Lung (tissue), 11 donors: ENCODE measurements at regions not wholly inside any gene's neighbourhood (a gene's known extent, or its start where the extent isn't known, plus 50 kb on each side); places are given as distances from the start of the nearest gene placed in this dataset.

Source experiments
- ATAC-seq: fragments of 200-7000 bp; cut with Tn5 transposase; one replicate; pipeline ENCODE4 v1.9.1; 2020; ENCODE audit warnings: moderate number of reproducible peaks; ENCODE audit not compliant: insufficient read depth, low FRiP score
- DNase-seq, 3 donors: peaks; one replicate each; pipeline ENCODE4 v3.0.0-alpha.2; 2013 to 2017
- H3K27ac ChIP-seq, 2 donors: one replicate each; pipeline ENCODE4 v1.5.1; 2013; ENCODE audit warnings: mild to moderate bottlenecking in 2 of 2, moderate library complexity in 2 of 2, control low read depth in 1 of 2, inconsistent platforms in 1 of 2, low read depth in 1 of 2, low read length in 1 of 2
- H3K27me3 ChIP-seq, 3 donors: one replicate each; pipeline ENCODE4 v1.5.1; 2013; ENCODE audit warnings: low read length in 2 of 3; ENCODE audit not compliant: control insufficient read depth in 3 of 3, insufficient read depth in 3 of 3
- H3K36me3 ChIP-seq, 4 donors: one replicate each; pipeline ENCODE4 v1.5.1; 2013; ENCODE audit warnings: low read length in 4 of 4, mild to moderate bottlenecking in 1 of 4, moderate library complexity in 1 of 4; ENCODE audit not compliant: control insufficient read depth in 4 of 4, insufficient read depth in 4 of 4
- H3K4me1 ChIP-seq, 5 donors: one replicate each; pipeline ENCODE4 v1.5.1; 2013; ENCODE audit warnings: low read length in 5 of 5, mild to moderate bottlenecking in 2 of 5, moderate library complexity in 1 of 5; ENCODE audit not compliant: control insufficient read depth in 5 of 5, insufficient read depth in 5 of 5
- H3K4me3 ChIP-seq: one replicate; pipeline ENCODE4 v1.5.1; 2013; ENCODE audit warnings: mild to moderate bottlenecking, control low read depth, moderate library complexity
- H3K9ac ChIP-seq, 2 donors: one replicate each; pipeline ENCODE4 v1.5.1; 2013; ENCODE audit warnings: low read length in 2 of 2, control low read depth in 1 of 2; ENCODE audit not compliant: insufficient read depth in 1 of 2
- H3K9me3 ChIP-seq, 4 donors: one replicate each; pipeline ENCODE4 v1.5.1; 2013; ENCODE audit warnings: low read length in 3 of 4, mild to moderate bottlenecking in 1 of 4, moderate library complexity in 1 of 4; ENCODE audit not compliant: control insufficient read depth in 4 of 4, insufficient read depth in 3 of 4
- CTCF ChIP-seq: IDR thresholded peaks from 2 replicates; pipeline ENCODE4 v1.5.1; 2012; ENCODE audit warnings: mild to moderate bottlenecking; ENCODE audit errors: control extremely low read depth, extremely low read depth
- WGBS, 2 donors: extraction: QIAGEN DNeasy Blood & Tissue Kit; methylation state at CpG; one replicate each; pipeline ENCODE4 v1.1.7; 2013; 5-methylcytosine and 5-hydroxymethylcytosine counted together
- donor health status: control.
- donor health status: control.
- donor health status: Bipolar disorder and iron deficiency.
- donor health status: healthy.
- donor health status: DM: yes; HTN: yes; CAD: no.

GRCh38 chr10:108775911-108776475 lies 1147.3 kb downstream of the XPNPEP1 start:
- H3K4me3 ChIP-seq, result no peak overlapping the region
- TF ChIP-seq CTCF, result no peak
- ATAC-seq, result no peak
- 75 to 76% methylated on average over 3 of the region's 3 CpGs for WGBS, 2 donors
- H3K4me1 ChIP-seq, result no peaks in the 10 kb centered on the region
- H3K27me3 ChIP-seq, result no peaks in the 10 kb centered on the region
- no peaks in the 10 kb centered on the region for H3K36me3 ChIP-seq
- H3K9me3 ChIP-seq, result no peaks in the 10 kb centered on the region
- H3K27ac ChIP-seq, result no peak overlapping the region
- no peak overlapping the region for H3K9ac ChIP-seq
- DNase-seq, result no peak

- DNase-seq (no peak), ATAC-seq (no peak)
- Histone ChIP-seq H3K9ac (no peak overlapping the region), H3K9me3 (no peaks in the 10 kb centered on the region), H3K27me3 (no peaks in the 10 kb centered on the region), H3K4me1 (no peaks in the 10 kb centered on the region), H3K36me3 (no peaks in the 10 kb centered on the region), H3K4me3 (no peak overlapping the region), H3K27ac (no peak overlapping the region)
- TF ChIP-seq CTCF, result no peak
These were observed 1152.2 kb downstream of the XPNPEP1 start for GRCh38 chr10:108771106-108771505.

- Histone ChIP-seq H3K9me3 (no peaks in the 10 kb centered on the region), H3K27ac (no peak overlapping the region), H3K36me3 (no peaks in the 10 kb centered on the region), H3K4me3 (no peak overlapping the region), H3K4me1 (no peaks in the 10 kb centered on the region), H3K9ac (no peak overlapping the region), H3K27me3 (no peaks in the 10 kb centered on the region)
- no peak for DNase-seq
- no peak for ATAC-seq
- no peak for TF ChIP-seq CTCF
- 63 to 72% methylated on average over 1 of the region's 1 CpG for WGBS, 2 donors
These were observed 1157.5 kb downstream of the XPNPEP1 start for GRCh38 chr10:108765794-108766193.

- Histone ChIP-seq H3K4me3 (no peak overlapping the region), H3K27me3 (no peaks in the 10 kb centered on the region), H3K4me1 (peaks cover 0 to 7% (median 0%) of the 10 kb centered on the region in 5 donors), H3K27ac (no peak overlapping the region), H3K36me3 (no peaks in the 10 kb centered on the region), H3K9me3 (no peaks in the 10 kb centered on the region), H3K9ac (no peak overlapping the region)
- ATAC-seq (no peak), DNase-seq (no peak)
- 71 to 100% methylated on average over 1 of the region's 1 CpG for WGBS, 2 donors
- no peak for TF ChIP-seq CTCF
These were observed 1165.4 kb downstream of the XPNPEP1 start for GRCh38 chr10:108757946-108758345.
